NCI-H2081 (cell line): ENCODE measurements at regions not wholly inside any gene's neighbourhood (a gene's known extent, or its start where the extent isn't known, plus 50 kb on each side); places are given as distances from the start of the nearest gene placed in this dataset.
"Not testable (repeated sequence)": the region's sequence is repeated elsewhere in the genome, so short reads cannot be mapped to it uniquely, and the experiment has no call there.

Source experiments
- DNase-seq, 2 experiments: peaks; one replicate each; lab custom pipeline; 2025; lab: John Stamatoyannopoulos, UW

DNA sequence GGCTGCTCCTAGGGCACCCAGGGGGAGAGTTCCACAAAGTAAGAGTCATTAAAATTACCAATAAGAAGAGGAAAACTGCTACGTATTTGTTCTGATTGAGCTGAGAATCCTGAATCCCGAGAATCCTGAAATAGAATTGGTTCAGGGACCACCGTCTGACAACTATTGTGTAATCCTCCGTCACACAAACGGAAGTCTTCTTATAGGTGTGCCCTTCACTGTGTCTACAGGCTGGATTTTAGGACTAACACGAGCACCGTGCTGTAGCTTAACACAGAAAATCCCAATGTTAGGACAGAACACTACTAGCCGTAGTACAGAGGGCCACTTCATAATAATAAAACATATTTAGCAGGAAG is 50.6 kb upstream of the RNF182 start:
- DNase-seq, result no peak

DNA sequence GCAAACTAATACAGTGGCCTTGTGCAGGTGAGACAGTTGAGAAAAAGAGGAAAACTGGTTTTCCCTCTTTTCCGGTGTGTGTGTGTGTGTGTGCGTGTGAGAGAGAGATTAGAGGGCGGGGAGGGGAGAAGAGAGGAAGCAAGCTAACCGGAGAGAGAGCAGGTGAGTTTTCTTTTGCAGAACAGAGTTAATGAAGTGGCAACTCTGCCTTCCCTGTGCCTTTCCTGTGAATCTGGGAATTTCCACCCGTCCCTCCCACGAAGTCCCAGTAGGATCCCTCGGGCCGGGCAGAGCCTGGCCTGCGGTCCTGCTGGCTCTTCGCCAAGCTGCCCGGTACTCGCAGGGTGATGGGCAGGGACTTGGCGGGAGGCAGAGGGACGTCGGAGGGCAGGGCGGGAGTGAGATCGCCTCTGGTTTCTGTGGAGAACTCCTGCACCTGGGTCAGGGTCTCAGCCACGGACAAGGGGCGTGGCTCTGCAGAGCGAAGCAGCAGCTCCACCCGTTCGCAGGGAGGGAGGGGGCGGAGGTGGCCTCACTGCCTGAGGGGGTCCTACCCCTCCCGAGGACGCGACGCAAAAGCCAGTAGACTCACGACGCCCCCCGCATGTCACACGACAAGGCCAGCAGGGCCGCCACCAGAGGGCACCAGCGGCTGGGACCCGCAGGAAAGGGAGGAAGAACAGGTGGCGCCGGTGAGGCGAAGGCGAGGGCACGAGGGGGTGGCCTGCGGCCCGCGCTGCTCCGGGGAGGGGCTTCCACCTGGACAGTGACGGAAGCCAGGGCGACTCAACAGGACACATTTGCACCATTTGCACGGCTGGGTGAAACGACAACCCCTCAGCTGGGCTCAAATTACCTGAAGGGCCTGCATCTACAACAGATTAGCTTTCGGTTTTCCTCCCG is 51.2 kb upstream of the RNF182 start:
- DNase-seq, result peak; percentile 69 to 83

DNA sequence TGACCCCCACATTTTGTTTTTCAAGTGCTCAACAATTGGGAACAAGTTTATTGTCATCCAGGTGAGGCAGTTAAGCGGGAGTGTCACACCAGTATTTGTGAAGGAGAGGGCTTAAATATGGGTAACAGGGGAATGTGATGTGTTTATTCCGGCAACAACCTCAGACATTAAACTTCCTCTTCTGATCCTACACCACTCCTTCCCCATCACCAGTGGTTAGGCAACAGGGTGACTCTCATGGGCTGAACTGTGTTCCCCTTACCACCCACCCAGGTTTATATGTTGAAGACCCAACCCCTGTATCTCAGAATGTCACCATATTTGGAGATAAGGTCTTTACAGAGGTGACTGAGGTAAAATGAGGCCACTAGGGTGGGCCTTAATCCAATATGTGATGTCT is 52.1 kb upstream of the RNF182 start:
- DNase-seq, result no peak

DNA sequence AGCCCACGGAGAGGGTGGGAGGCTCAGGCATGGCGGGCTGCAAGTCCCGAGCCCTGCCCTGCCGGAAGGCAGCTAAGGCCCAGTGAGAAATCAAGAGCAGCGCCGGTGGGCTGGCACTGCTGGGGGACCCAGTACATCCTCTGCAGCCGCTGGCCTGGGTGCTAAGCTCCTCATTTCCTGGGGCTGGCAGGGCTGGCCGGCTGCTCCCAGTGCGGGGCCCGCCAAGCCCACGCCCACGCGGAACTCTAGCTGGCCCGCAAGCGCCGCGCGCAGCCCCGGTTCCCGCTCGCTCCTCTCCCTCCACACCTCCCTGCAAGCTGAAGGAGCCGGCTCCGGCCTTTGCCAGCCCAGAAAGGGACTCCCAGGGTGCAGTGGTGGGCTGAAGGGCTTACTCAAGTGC is 52.7 kb upstream of the RNF182 start:
- DNase-seq, result not testable (repeated sequence)

DNA sequence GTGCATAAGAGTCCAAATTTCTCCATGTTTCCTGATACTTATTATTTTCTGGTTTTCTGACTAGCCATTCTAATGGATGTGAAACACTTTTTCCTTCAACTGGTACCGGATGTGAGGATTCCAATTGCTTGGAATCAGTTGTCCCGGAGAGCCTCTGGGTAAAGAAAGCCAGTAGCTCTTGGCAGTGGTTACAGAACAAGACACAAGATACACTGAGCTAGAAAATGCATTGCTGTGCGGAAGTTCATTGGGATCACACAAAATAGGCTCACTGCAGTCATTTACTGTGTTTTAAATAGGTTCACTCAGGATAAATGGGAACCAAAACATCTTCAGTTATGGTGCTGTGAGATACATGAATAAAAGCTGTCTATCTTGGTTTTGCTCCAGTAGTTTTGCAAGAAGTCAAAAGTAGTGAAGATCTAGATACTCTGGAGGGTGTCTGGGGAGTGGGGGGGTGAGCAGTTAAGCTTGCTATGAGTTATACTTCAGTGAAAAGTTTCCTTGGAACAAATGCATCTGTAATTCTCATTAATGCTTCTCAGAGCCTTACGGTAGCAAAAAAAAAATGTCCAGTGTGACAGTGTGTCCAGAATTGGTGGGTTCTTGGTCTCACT is 54.4 kb upstream of the RNF182 start:
- DNase-seq, result no peak

DNA sequence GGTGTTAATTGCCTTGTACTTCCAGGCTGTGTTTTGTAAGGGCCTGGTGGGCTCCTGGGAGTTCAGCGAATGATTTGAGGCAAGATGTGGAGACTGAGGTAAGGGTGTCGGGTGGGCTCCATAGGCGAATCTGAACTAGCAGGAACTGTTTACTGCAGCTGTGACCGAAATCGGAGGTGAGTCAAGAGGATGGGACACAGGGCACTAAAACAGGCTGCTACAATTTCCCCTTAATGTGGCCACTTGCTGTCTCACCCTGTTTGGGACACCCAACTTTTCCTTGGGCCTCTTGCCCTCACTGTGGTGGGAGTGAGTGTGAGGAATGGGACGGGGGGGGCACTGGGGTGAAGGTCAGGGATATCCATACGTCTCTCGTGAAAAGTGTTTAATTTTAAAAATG is 53.9 kb upstream of the MCUR1 start:
- no peak for DNase-seq

DNA sequence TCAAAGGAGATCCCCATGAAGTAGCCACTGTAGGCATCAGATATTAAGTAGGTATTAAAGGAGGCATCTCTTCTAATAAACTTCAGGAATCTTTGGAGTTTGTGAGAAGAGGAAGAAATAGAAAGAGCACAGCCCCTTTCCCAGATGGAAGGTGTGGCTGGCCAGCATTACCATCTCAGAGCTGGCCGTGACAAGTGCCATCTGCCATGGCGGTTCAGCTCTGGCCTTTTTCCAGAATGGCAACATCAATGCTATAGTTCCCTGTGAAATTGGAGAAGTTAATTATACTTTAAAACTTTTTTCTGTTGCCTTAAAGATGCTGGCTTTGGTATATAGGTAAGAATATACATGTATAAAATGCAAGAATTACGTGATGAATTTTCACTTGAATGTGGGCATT is 51.9 kb upstream of the MCUR1 start:
- DNase-seq, result no peak

DNA sequence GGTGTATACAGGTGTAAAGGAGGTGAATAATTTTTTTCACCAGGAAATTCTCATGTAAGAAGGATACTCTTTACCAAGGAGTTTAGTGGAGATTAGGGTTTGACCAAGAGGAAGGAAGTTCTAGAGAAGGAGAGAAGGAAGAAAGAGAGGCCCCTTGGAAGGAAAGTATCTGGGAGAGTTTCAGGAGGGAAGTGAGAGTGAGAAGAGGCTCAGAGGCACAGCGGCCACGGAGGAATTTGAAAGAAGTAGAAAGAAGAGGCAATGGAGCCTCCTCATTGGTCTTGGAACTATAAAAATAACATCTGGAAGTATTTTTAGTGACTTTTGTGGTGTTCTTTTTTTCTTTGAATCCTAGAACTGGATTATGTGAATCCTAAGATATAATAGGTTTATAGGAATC is 50.8 kb upstream of the MCUR1 start:
- DNase-seq, result no peak

DNA sequence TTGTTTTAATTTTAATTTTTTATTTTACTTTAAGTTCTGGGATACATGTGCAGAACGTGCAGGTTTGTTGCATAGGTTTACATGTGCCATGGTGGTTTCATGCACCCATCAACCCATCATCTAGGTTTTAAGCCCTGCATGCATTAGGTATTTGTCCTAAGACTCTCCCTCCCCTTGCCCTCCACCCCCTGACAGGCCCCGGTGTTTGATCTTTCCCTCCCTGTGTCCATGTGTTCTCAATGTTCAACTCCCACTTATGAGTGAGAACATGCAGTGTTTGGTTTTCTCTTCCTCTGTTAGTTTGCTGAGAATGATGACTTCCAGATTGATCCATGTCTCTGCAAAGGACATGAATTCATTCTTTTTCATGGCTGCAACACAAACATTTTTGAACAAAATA is 50.3 kb upstream of the MCUR1 start:
- DNase-seq, result not testable (repeated sequence)
